Kidney (tissue), 13 donors: ENCODE measurements at regions not wholly inside any gene's neighbourhood (a gene's known extent, or its start where the extent isn't known, plus 50 kb on each side); places are given as distances from the start of the nearest gene placed in this dataset.

Experiments
- DNase-seq, 5 donors: peaks; one replicate each; pipeline ENCODE4 v3.0.0-alpha.2; 2013 to 2020
- FAIRE-seq: peaks from 2 replicates; lab custom pipeline; 2012; peaks lifted over from hg19 to GRCh38; lab: Jason Lieb, UNC
- H3K27ac ChIP-seq, 2 donors: one replicate each; pipeline ENCODE4 v1.7.0; 2013; ENCODE audit warnings: low read depth in 2 of 2, low read length in 2 of 2, inconsistent platforms in 1 of 2
- H3K27me3 ChIP-seq: one replicate; pipeline ENCODE4 v1.7.1; 2013; ENCODE audit warnings: low read length, inconsistent platforms; ENCODE audit not compliant: control insufficient read depth, insufficient read depth
- H3K36me3 ChIP-seq, 3 donors: one replicate each; pipeline versions ENCODE4 v1.7.0 to v1.7.1; 2013; ENCODE audit warnings: low read length in 3 of 3, control low read depth in 1 of 3, inconsistent platforms in 1 of 3; ENCODE audit not compliant: insufficient read depth in 3 of 3, control insufficient read depth in 2 of 3
- H3K4me1 ChIP-seq, 3 donors: one replicate each; pipeline versions ENCODE4 v1.7.0 to v1.7.1; 2013; ENCODE audit warnings: low read length in 3 of 3, inconsistent platforms in 1 of 3, low read depth in 1 of 3; ENCODE audit not compliant: control insufficient read depth in 2 of 3, insufficient read depth in 2 of 3
- H3K4me3 ChIP-seq, 3 donors: one replicate each; pipeline versions ENCODE4 v1.7.0 to v1.8.1; 2013; ENCODE audit warnings: low read length in 3 of 3, control low read depth in 1 of 3, inconsistent platforms in 1 of 3
- H3K9ac ChIP-seq, 3 donors: one replicate each; pipeline versions ENCODE4 v1.7.0 to v1.7.1; 2013; ENCODE audit warnings: low read length in 3 of 3, control low read depth in 1 of 3, inconsistent platforms in 1 of 3
- H3K9me3 ChIP-seq, 3 donors: one replicate each; pipeline versions ENCODE4 v1.7.0 to v1.7.1; 2013; ENCODE audit warnings: low read length in 3 of 3, control low read depth in 1 of 3, inconsistent platforms in 1 of 3; ENCODE audit not compliant: control insufficient read depth in 2 of 3, insufficient read depth in 1 of 3
- intact Hi-C: fragments of 100-400 bp; cut with DNase I; formaldehyde crosslinking; loops from one replicate; pipeline ENCODE4 v1.11.1; 2022
- TF ChIP-seq, protein P1 (sequence below): IDR thresholded peaks from 3 replicates; pipeline ENCODE4 v1.5.1; 2012; ENCODE audit warnings: mild to moderate bottlenecking, moderate library complexity, borderline replicate concordance; ENCODE audit not compliant: insufficient read depth; ENCODE audit errors: extremely low read depth
- donor health status: control.
- donor health status: control.
- donor health status: control.
- donor health status: control.
- donor health status: control.
- donor health status: DM: yes; HTN: yes; CAD: no.
- donor health status: Normal renal cell carcinoma (clear cell type).

- DNase-seq: peak in 4 of 5 donors; percentile 56 to 95 (median 66)
- Histone ChIP-seq H3K36me3 (no peaks in the 10 kb centered on the region), H3K27me3 (no peaks in the 10 kb centered on the region), H3K9me3 (no peaks in the 10 kb centered on the region), H3K4me1 (peaks cover 0 to 32% (median 28%) of the 10 kb centered on the region in 3 donors), H3K27ac (peak overlapping the region in 1 of 2 donors; percentile 41), H3K9ac (no peak overlapping the region), H3K4me3 (no peak overlapping the region)
- TF ChIP-seq, protein P1, sequence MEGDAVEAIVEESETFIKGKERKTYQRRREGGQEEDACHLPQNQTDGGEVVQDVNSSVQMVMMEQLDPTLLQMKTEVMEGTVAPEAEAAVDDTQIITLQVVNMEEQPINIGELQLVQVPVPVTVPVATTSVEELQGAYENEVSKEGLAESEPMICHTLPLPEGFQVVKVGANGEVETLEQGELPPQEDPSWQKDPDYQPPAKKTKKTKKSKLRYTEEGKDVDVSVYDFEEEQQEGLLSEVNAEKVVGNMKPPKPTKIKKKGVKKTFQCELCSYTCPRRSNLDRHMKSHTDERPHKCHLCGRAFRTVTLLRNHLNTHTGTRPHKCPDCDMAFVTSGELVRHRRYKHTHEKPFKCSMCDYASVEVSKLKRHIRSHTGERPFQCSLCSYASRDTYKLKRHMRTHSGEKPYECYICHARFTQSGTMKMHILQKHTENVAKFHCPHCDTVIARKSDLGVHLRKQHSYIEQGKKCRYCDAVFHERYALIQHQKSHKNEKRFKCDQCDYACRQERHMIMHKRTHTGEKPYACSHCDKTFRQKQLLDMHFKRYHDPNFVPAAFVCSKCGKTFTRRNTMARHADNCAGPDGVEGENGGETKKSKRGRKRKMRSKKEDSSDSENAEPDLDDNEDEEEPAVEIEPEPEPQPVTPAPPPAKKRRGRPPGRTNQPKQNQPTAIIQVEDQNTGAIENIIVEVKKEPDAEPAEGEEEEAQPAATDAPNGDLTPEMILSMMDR: no peak
- intact Hi-C loops: no loop called here
- FAIRE-seq: no peak
These were observed 58.1 kb upstream of the ADRA2C start for GRCh38 chr4:3708103-3708510.

GRCh38 chr4:3707423-3708102 is 58.6 kb upstream of the ADRA2C start:
- peaks cover 0 to 32% (median 28%) of the 10 kb centered on the region in 3 donors for H3K4me1 ChIP-seq
- TF ChIP-seq, protein P1: no peak
- no peaks in the 10 kb centered on the region for H3K36me3 ChIP-seq
- peak in 2 of 5 donors; percentile 51 to 69 for DNase-seq
- no peak overlapping the region for H3K9ac ChIP-seq
- intact Hi-C loops: no loop called here
- no peaks in the 10 kb centered on the region for H3K27me3 ChIP-seq
- FAIRE-seq: no peak
- H3K9me3 ChIP-seq: no peaks in the 10 kb centered on the region
- H3K4me3 ChIP-seq: no peak overlapping the region
- H3K27ac ChIP-seq: peak overlapping the region in 1 of 2 donors; percentile 22

GRCh38 chr4:3706565-3707422 is 59.4 kb upstream of the ADRA2C start:
- intact Hi-C loops: no loop called here
- H3K36me3 ChIP-seq: no peaks in the 10 kb centered on the region
- H3K4me1 ChIP-seq: peaks cover 0 to 32% (median 28%) of the 10 kb centered on the region in 3 donors
- H3K4me3 ChIP-seq: no peak overlapping the region
- DNase-seq (no peak), FAIRE-seq (no peak)
- H3K9ac ChIP-seq: no peak overlapping the region
- H3K27ac ChIP-seq: no peak overlapping the region
- H3K27me3 ChIP-seq: no peaks in the 10 kb centered on the region
- H3K9me3 ChIP-seq: no peaks in the 10 kb centered on the region
- TF ChIP-seq, protein P1: no peak
